EH (cell line): ENCODE measurements at regions not wholly inside any gene's neighbourhood (a gene's known extent, or its start where the extent isn't known, plus 50 kb on each side); places are given as distances from the start of the nearest gene placed in this dataset.
"Not testable (repeated sequence)": the region's sequence is repeated elsewhere in the genome, so short reads cannot be mapped to it uniquely, and the experiment has no call there.

Experiments
- DNase-seq: peaks from one replicate; pipeline ENCODE4 v3.0.0-alpha.2; 2015; ENCODE audit warnings: low read depth

GRCh38 chr7:32223071-32223650 lies 153.0 kb upstream of the PDE1C start:
- no peak for DNase-seq

GRCh38 chr7:32222251-32222900 lies 152.2 kb upstream of the PDE1C start:
- DNase-seq, result no peak

GRCh38 chr7:32221736-32222135 lies 151.5 kb upstream of the PDE1C start:
- no peak for DNase-seq

GRCh38 chr7:32221056-32221455 lies 150.8 kb upstream of the PDE1C start:
- DNase-seq, result no peak

GRCh38 chr7:32219831-32220230 lies 149.6 kb upstream of the PDE1C start:
- DNase-seq, result not testable (repeated sequence)

DNA sequence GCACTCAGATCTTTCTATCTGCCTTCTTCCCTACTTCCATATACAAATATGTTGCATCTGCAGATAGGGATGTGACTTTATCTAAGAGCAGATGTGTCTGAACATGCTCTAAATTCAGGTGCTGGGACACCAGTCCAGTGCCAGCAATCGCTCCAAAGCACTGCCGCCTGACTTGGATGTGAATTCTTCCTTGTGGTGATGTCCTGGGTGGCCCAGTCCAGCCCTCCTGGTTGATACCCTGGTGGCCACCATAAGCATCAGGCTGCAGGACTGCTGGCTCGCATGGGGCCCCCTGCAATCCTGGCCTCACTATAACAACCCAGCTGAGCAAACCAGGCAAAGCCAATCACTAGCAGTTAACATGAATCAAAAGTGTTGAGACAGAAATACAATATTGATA lies 149.2 kb upstream of the PDE1C start:
- DNase-seq, result no peak

DNA sequence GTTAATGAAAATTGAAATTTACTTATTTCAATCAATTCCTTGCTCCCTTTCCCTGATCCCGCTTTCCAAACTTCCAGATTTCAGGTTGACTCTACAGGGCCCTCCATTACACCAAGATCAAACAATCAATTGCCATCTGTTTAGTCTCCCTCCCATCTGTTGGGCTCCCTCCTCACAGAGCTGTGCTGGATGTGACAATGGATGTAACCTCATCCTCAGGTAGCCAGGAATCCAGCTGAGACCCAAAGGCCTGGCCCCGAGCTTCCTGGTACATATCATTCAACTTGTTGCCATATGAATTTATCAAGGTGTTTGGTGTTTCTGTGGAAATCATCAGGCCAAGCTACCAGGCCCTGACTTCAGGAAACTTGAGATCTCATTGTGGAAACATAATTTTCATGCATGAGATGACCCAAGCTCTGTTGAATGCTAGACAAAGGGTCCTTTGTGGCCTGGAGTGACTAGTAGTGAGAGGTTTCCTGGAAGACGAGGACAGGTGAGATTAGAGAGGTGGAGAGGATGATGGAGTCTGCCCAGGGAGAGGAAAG lies 148.6 kb upstream of the PDE1C start:
- DNase-seq, result no peak

DNA sequence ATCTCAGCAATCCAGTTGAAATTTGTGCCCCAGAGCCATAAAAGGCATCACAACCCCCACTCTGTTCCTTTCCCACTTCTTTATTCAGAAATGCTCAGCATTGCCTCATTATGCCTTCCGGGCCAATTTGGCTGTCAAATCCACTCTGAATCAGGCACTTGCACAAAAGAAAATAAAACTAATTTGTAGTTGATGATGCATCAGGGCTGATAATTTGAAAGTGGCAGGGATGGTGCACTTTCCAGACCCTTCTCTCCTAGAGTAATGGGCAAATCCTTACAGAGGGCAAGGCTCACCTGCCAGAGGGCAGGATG lies 147.9 kb upstream of the PDE1C start:
- DNase-seq, result peak; percentile 4

- DNase-seq, result no peak
These were observed 147.3 kb upstream of the PDE1C start for GRCh38 chr7:32217341-32218153.

- DNase-seq, result no peak
These were observed 146.6 kb upstream of the PDE1C start for GRCh38 chr7:32216759-32217158.

DNA sequence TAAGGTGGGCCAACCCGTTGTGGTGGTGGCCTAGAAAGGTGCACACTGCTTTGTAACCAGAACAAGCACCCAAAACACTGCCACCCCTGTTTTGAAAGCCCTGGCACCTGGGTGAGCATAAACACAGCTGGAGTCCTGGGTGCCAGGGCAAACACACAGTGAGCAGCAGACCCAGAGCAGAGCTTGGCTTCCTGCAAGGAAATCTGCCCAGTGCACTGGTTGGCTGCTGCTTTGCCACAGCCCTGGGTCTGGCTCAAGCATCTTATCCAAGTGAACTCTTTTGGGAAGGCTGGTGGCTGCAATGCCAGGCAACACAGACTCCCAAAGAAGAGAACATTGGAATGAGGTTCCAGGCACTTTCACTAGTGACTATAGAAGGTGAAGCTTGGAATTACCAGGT lies 145.5 kb upstream of the PDE1C start:
- DNase-seq, result no peak

DNA sequence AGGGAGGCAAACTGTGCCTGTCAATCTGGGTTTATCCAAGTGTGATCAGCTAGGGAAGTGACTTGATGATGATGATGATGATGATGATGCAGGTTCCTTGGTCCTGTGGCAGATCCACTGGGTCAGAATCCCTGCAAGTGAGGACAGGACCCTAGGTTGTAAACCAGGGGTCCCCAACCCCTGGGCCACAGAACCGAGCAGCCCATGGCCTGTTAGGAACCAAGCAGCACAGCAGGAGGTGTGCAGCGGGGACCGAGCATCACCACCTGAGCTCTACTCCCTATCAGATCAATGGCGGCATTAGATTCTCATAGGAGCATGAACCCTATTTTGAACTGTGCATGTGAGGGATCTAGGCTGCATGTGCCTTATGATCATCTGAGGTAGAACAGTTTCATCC lies 144.7 kb upstream of the PDE1C start:
- DNase-seq, result no peak

DNA sequence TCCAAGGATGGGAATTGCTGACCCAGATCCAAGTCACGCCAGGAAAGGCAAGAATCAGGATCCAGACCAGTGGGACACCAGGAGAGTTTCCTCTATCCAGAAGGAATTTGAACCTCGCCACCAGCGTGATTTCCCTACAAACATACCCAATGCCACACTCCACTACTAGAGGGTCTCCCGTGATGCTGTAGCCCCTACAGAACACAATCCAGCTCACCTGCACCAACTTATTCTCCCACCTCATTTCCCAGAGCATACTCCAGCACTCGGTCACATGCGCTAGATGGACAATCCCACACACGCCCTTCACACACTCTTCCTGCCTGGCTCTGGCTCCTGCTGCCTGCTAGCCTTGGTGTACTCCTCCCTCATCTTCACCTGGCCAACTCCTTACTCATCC lies 142.1 kb upstream of the PDE1C start:
- DNase-seq, result no peak

- DNase-seq, result peak; percentile 28
These were observed 136.8 kb upstream of the PDE1C start for GRCh38 chr7:32206987-32207386.

DNA sequence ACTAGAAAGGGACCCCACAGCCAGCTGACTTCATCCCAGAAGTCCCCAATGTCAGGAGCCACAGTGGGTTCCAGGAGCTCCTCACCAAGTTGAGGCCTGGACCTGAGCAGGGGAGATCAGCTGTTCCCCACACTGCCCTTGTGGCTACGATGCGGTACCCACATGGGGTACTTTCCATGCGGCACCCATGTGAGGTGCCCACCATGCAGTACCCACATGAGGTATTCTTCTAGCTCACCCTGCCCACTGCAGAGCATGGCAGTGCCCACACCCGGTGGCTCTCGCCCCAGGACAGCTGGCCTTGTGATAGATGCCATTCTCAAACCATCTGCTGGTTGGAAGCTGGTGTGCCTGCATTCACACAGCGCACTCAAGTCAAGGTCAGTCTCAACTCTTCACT lies 136.3 kb upstream of the PDE1C start:
- no peak for DNase-seq

DNA sequence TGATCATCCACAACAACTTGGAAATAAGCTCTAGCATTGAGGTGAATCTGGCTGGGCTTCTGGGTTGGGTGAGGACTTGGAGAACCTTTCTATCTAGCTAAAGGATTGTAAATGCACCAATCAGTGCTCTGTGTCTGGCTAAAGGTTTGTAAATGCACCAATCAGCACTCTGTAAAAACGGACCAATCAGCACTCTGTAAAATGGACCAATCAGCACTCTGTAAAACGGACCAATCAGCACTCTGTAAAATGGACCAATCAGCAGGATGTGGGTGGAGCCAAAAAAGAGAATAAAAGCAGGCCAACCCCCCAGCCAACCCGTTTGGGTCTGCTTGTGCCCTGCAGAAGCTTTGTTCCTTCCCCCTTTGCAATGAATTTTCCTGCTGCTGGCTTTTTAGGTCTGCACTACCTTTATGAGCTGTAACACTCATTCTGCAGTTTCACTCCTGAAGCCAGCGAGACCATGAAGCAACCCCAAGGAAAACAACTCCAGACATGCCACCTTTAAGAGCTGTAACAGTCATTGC lies 135.2 kb upstream of the PDE1C start:
- not testable (repeated sequence) for DNase-seq

DNA sequence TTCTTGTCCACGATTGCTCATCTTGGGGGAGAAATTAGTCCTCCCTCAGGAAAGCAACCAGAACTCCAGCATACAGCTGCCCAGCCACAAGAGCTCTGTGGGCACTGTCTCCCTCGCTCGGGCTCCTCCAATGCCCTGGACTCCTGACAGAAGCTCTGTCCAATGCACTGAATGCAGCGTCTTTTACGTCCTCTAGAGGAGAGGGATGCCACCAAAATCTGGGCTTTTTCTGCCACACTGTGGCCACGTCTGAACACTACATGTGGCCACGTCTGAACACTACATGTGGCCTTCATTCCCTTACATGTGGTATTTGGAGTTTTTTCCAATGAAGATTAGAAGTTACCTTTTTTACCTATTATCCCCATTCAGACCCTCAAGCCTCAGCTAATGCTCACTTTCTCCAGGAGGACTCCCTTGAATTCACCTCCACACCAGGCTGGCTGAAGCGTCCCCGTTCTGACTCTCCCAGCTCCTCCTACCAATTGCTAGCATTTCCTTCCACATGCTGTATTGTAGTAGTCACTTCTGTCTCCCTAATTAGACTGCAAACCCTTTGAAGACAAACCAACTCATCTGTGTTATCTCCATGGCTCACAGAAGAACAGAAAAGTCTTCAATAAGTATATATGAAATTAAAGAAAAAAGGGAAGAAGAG lies 134.3 kb upstream of the PDE1C start:
- DNase-seq, result peak; percentile 91

GRCh38 chr7:32200646-32201045 lies 130.4 kb upstream of the PDE1C start:
- no peak for DNase-seq

DNA sequence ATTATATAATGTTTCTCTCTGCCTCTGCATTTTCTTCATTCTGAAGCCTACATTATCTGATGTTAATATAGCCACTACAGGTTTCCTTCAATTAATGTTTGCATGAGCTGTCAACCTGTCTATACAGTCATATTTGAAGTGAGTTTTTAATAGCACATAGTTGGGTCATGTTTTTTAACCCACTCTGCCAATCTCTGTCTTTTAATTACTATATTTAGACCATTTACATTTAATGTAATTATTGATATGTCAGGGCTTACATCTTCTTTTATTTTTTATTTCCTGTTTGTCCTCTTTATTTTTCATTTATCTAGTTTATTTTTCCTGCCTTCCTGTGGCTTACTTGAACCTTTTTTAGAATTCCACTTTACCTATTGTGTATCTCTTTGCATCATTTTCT lies 124.3 kb upstream of the PDE1C start:
- DNase-seq, result no peak

- no peak for DNase-seq
These were observed 121.1 kb upstream of the PDE1C start for GRCh38 chr7:32191305-32191704.

GRCh38 chr7:32179567-32179966 lies 109.4 kb upstream of the PDE1C start:
- DNase-seq, result peak; percentile 59

GRCh38 chr7:32178677-32179366 lies 108.6 kb upstream of the PDE1C start:
- DNase-seq, result no peak
